GM12865 (cell line): ENCODE measurements at regions not wholly inside any gene's neighbourhood (a gene's known extent, or its start where the extent isn't known, plus 50 kb on each side); places are given as distances from the start of the nearest gene placed in this dataset.

ENCODE experiments used
- DNase-seq: peaks from one replicate; pipeline ENCODE4 v3.0.0; 2010; ENCODE audit warnings: low read depth
- H3K4me3 ChIP-seq: 2 replicates; pipeline ENCODE4 v1.5.1; 2011; ENCODE audit warnings: mild to moderate bottlenecking, low read depth, low read length, control low read depth
- CTCF ChIP-seq: IDR thresholded peaks from 2 replicates; pipeline ENCODE4 v1.5.1; 2011; ENCODE audit warnings: low read length, control low read depth, low read depth, inconsistent platforms; ENCODE audit not compliant: insufficient read depth; ENCODE audit errors: missing control alignments

GRCh38 chr11:69931994-69932910 lies 113.0 kb upstream of the FGF3 start:
- no peak for DNase-seq
- TF ChIP-seq CTCF: no peak

GRCh38 chr11:69934861-69935494 lies 115.8 kb upstream of the FGF3 start:
- TF ChIP-seq CTCF: no peak
- no peak overlapping the region for H3K4me3 ChIP-seq
- no peak for DNase-seq

More at GRCh38 chr11:69931994-69932910, 113.0 kb upstream of the FGF3 start:
- H3K4me3 ChIP-seq: no peak overlapping the region

- H3K4me3 ChIP-seq: no peak overlapping the region
- TF ChIP-seq CTCF: no peak
- DNase-seq: no peak
Measured at GRCh38 chr11:69935941-69936505, 116.8 kb upstream of the FGF3 start.

GRCh38 chr11:69936771-69937170 lies 117.6 kb upstream of the FGF3 start:
- no peak overlapping the region for H3K4me3 ChIP-seq
- no peak for TF ChIP-seq CTCF
- no peak for DNase-seq

- no peak for TF ChIP-seq CTCF
- no peak overlapping the region for H3K4me3 ChIP-seq
- no peak for DNase-seq
Measured at GRCh38 chr11:69938206-69938605, 119.0 kb upstream of the FGF3 start.

- H3K4me3 ChIP-seq: no peak overlapping the region
- no peak for DNase-seq
- TF ChIP-seq CTCF: no peak
Measured at GRCh38 chr11:69939551-69940245, 120.5 kb upstream of the FGF3 start.
